Fibroblast of lung (primary cell): ENCODE measurements at regions not wholly inside any gene's neighbourhood (a gene's known extent, or its start where the extent isn't known, plus 50 kb on each side); places are given as distances from the start of the nearest gene placed in this dataset.

Experiments
- EZH2 ChIP-seq: IDR thresholded peaks from 2 replicates; pipeline ENCODE4 v1.5.1; 2012; ENCODE audit warnings: low read length, control low read depth, mild to moderate bottlenecking; ENCODE audit errors: missing control alignments
- TF ChIP-seq, protein P1 (sequence below), 2 donors: IDR thresholded peaks in 1 of 2; conservative IDR thresholded peaks in 1 of 2; 1 replicate in 1 of 2; 2 replicates in 1 of 2; pipeline ENCODE4 v1.5.1; 2011 to 2012; ENCODE audit warnings: low read length in 2 of 2, control low read depth in 1 of 2, inconsistent platforms in 1 of 2, low read depth in 1 of 2, mild to moderate bottlenecking in 1 of 2

DNA sequence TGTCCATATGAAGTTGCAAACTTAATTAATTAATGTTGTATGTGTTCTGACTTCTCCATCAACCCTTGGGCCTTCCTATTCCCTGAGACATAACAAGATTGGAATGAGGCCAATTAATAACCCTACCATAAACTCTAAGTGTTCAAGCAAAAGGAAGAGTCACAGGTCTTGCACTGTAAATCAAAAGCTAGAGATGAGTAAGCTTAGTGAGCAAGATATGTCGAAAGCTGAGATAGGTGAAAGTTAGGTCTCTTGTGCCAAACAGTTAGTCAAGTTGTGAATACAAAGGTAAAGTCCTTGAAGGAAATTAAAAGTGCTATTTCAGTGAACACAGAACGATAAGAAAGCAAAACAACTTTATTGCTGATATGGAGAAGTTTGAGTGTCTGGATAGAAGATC is 58.2 kb upstream of the GPRIN3 start:
- TF ChIP-seq, protein P1, sequence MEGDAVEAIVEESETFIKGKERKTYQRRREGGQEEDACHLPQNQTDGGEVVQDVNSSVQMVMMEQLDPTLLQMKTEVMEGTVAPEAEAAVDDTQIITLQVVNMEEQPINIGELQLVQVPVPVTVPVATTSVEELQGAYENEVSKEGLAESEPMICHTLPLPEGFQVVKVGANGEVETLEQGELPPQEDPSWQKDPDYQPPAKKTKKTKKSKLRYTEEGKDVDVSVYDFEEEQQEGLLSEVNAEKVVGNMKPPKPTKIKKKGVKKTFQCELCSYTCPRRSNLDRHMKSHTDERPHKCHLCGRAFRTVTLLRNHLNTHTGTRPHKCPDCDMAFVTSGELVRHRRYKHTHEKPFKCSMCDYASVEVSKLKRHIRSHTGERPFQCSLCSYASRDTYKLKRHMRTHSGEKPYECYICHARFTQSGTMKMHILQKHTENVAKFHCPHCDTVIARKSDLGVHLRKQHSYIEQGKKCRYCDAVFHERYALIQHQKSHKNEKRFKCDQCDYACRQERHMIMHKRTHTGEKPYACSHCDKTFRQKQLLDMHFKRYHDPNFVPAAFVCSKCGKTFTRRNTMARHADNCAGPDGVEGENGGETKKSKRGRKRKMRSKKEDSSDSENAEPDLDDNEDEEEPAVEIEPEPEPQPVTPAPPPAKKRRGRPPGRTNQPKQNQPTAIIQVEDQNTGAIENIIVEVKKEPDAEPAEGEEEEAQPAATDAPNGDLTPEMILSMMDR (conservative IDR thresholded peaks at IDR 0.05 in 1 of 2, IDR thresholded peaks at IDR 0.05 in 1 of 2; ENCODE audit: low read depth in 1 of 2, low read length in 2 of 2), result no peak
- no peak for TF ChIP-seq EZH2
